HEK293 (cell line): ENCODE measurements at regions not wholly inside any gene's neighbourhood (a gene's known extent, or its start where the extent isn't known, plus 50 kb on each side); places are given as distances from the start of the nearest gene placed in this dataset.

Experiments used
- CTCF ChIA-PET: fragments of 350-600 bp; formaldehyde crosslinking; extraction: SDS; loops from one replicate; lab custom pipeline; 2021; ENCODE audit warnings: antibody characterized with exemption; lab: Yijun Ruan, JAX
- POLR2A ChIA-PET: fragments of 300-600 bp; formaldehyde crosslinking; extraction: SDS; loops from one replicate; lab custom pipeline; 2020; ENCODE audit warnings: antibody characterized with exemption, inconsistent platforms; lab: Yijun Ruan, JAX
- H3K27ac ChIP-seq: fragments of 200-500 bp; sonication (Bioruptor generic); 2 replicates; pipeline ENCODE4 v1.5.1; 2014; ENCODE audit warnings: low read depth, low read length, control low read depth, inconsistent platforms; ENCODE audit errors: extremely low read depth
- H3K36me3 ChIP-seq, 2 experiments: fragments of 200-500 bp in 1 of 2; sonication (Bioruptor generic) in 1 of 2; 1 replicate in 1 of 2; 2 replicates in 1 of 2; pipeline ENCODE4 v1.5.1; 2014 to 2017; ENCODE audit warnings: inconsistent platforms in 2 of 2, low read length in 2 of 2; ENCODE audit not compliant: control insufficient read depth in 2 of 2, insufficient read depth in 1 of 2
- H3K4me1 ChIP-seq: fragments of 200-500 bp; sonication (Bioruptor generic); 2 replicates; pipeline ENCODE4 v1.5.1; 2014; ENCODE audit warnings: mild to moderate bottlenecking, low read length, inconsistent platforms; ENCODE audit not compliant: control insufficient read depth, insufficient read depth
- H3K4me3 ChIP-seq: 2 replicates; pipeline ENCODE4 v1.5.1; 2011; ENCODE audit warnings: low read depth, mild to moderate bottlenecking, control low read depth, low read length, moderate library complexity
- H3K9me3 ChIP-seq: fragments of 200-500 bp; sonication (Bioruptor generic); 2 replicates; pipeline ENCODE4 v1.5.1; 2014; ENCODE audit warnings: low read depth, low read length, inconsistent platforms; ENCODE audit not compliant: control insufficient read depth, insufficient read depth
- EGR2 ChIP-seq: fragments of 450-650 bp; formaldehyde crosslinking; IDR thresholded peaks from 2 replicates; pipeline ENCODE4 v1.5.1; 2016; ENCODE audit warnings: low read depth, missing biosample characterization, missing genetic modification characterization
- MEIS1 ChIP-seq: sonication (generic); formaldehyde crosslinking; IDR thresholded peaks from 2 replicates; pipeline ENCODE4 v1.8.1; 2022; ENCODE audit warnings: missing genetic modification reagents, mild to moderate bottlenecking, borderline replicate concordance
- OVOL3 ChIP-seq: fragments of 450-650 bp; formaldehyde crosslinking; IDR thresholded peaks from 2 replicates; pipeline ENCODE4 v1.5.1; 2016; ENCODE audit warnings: missing biosample characterization, missing genetic modification characterization
- ZFP41 ChIP-seq: fragments of 450-650 bp; formaldehyde crosslinking; IDR thresholded peaks from 2 replicates; pipeline ENCODE4 v1.5.1; 2016; ENCODE audit warnings: missing biosample characterization, missing genetic modification characterization, borderline replicate concordance
- ZNF10 ChIP-seq: fragments of 450-650 bp; formaldehyde crosslinking; IDR thresholded peaks from 2 replicates; pipeline ENCODE4 v1.5.1; 2017; ENCODE audit warnings: missing biosample characterization, missing genetic modification characterization
- ZNF114 ChIP-seq: fragments of 450-650 bp; formaldehyde crosslinking; IDR thresholded peaks from 2 replicates; pipeline ENCODE4 v1.5.0; 2017; ENCODE audit warnings: missing biosample characterization, missing genetic modification characterization
- ZNF146 ChIP-seq: fragments of 450-650 bp; formaldehyde crosslinking; IDR thresholded peaks from 2 replicates; pipeline ENCODE4 v1.5.1; 2016; ENCODE audit warnings: missing biosample characterization, missing genetic modification characterization
- ZNF19 ChIP-seq: fragments of 450-650 bp; formaldehyde crosslinking; IDR thresholded peaks from 2 replicates; pipeline ENCODE4; 2016; ENCODE audit warnings: missing biosample characterization, missing genetic modification characterization, low read depth
- ZNF23 ChIP-seq: fragments of 450-650 bp; formaldehyde crosslinking; IDR thresholded peaks from 2 replicates; pipeline ENCODE4 v1.5.1; 2016; ENCODE audit warnings: missing biosample characterization, missing genetic modification characterization, borderline replicate concordance
- ZNF24 ChIP-seq: fragments of 450-650 bp; formaldehyde crosslinking; IDR thresholded peaks from 2 replicates; pipeline ENCODE4 v1.5.1; 2016; ENCODE audit warnings: missing biosample characterization, missing genetic modification characterization
- ZNF488 ChIP-seq: fragments of 450-650 bp; formaldehyde crosslinking; IDR thresholded peaks from 2 replicates; pipeline ENCODE4 v1.5.1; 2016; ENCODE audit warnings: missing biosample characterization, missing genetic modification characterization
- ZNF530 ChIP-seq: fragments of 450-650 bp; formaldehyde crosslinking; IDR thresholded peaks from 2 replicates; pipeline ENCODE4 v1.5.1; 2016; ENCODE audit warnings: low read depth, missing biosample characterization, missing genetic modification characterization
- ZNF549 ChIP-seq: fragments of 450-650 bp; IDR thresholded peaks from 2 replicates; pipeline ENCODE4 v1.5.1; 2018; ENCODE audit warnings: missing biosample characterization, missing genetic modification characterization, mild to moderate bottlenecking, inconsistent platforms, moderate library complexity
- ZNF596 ChIP-seq: fragments of 450-650 bp; IDR thresholded peaks from 2 replicates; pipeline ENCODE4 v1.5.0; 2018; ENCODE audit warnings: missing biosample characterization, mild to moderate bottlenecking, missing genetic modification characterization, moderate library complexity
- ZNF623 ChIP-seq: fragments of 450-650 bp; formaldehyde crosslinking; IDR thresholded peaks from 2 replicates; pipeline ENCODE4 v1.5.1; 2016; ENCODE audit warnings: missing biosample characterization, missing genetic modification characterization
- ZNF707 ChIP-seq: fragments of 450-650 bp; formaldehyde crosslinking; IDR thresholded peaks from 2 replicates; pipeline ENCODE4 v1.5.1; 2016; ENCODE audit warnings: missing biosample characterization, missing genetic modification characterization
- TF ChIP-seq, protein P1 (sequence below): fragments of 450-650 bp; formaldehyde crosslinking; IDR thresholded peaks from 2 replicates; pipeline ENCODE4 v1.5.1; 2017; ENCODE audit warnings: missing biosample characterization, mild to moderate bottlenecking, missing genetic modification characterization, moderate library complexity
- TF ChIP-seq, protein P2 (sequence below): fragments of 450-650 bp; formaldehyde crosslinking; IDR thresholded peaks from 2 replicates; pipeline ENCODE4 v1.5.1; 2017; ENCODE audit warnings: missing biosample characterization, missing genetic modification characterization
- TF ChIP-seq, protein P3 (sequence below): fragments of 450-650 bp; formaldehyde crosslinking; IDR thresholded peaks from 2 replicates; pipeline ENCODE4; 2016; ENCODE audit warnings: missing biosample characterization, missing genetic modification characterization
- TF ChIP-seq, protein P4 (sequence below): fragments of 450-650 bp; formaldehyde crosslinking; IDR thresholded peaks from 2 replicates; pipeline ENCODE4 v1.5.1; 2016; ENCODE audit warnings: missing biosample characterization, missing genetic modification characterization

DNA sequence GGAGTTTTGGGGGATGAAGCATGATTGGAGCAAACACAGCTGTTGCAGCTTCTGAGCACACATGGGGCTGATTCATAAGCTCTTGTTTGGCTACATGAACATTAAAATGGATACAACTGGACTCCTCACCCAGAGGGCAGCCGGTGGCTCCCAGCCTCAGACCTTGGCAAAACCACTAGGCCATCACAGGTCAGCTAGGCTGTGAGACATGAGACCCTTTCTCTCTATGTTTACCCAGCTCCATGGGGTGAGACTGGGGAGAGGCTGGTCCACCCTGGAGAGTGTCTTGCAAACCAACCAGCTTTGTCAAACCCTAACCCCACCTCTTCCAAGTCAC, 388.7 kb downstream of the PTPRU start:
- Histone ChIP-seq H3K9me3 (no peaks in the 10 kb centered on the region), H3K4me3 (no peak overlapping the region), H3K4me1 (no peaks in the 10 kb centered on the region), H3K36me3 (no peaks in the 10 kb centered on the region), H3K27ac (no peak overlapping the region)
- POLR2A ChIA-PET: no interaction called here
- no peak for TF ChIP-seq ZNF10 (tag by site-specific recombination)
- no peak for TF ChIP-seq ZNF19 (tag by site-specific recombination)
- TF ChIP-seq ZNF623 (tag by site-specific recombination): no peak
- no peak for TF ChIP-seq ZNF488 (tag by site-specific recombination)
- TF ChIP-seq ZNF707: no peak
- no peak for TF ChIP-seq ZFP41 (tag by site-specific recombination)
- no peak for TF ChIP-seq MEIS1
- TF ChIP-seq, protein P1, sequence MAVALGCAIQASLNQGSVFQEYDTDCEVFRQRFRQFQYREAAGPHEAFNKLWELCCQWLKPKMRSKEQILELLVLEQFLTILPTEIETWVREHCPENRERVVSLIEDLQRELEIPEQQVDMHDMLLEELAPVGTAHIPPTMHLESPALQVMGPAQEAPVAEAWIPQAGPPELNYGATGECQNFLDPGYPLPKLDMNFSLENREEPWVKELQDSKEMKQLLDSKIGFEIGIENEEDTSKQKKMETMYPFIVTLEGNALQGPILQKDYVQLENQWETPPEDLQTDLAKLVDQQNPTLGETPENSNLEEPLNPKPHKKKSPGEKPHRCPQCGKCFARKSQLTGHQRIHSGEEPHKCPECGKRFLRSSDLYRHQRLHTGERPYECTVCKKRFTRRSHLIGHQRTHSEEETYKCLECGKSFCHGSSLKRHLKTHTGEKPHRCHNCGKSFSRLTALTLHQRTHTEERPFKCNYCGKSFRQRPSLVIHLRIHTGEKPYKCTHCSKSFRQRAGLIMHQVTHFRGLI (tag by site-specific recombination): no peak
- TF ChIP-seq ZNF24 (tag by site-specific recombination): no peak
- no peak for TF ChIP-seq ZNF23 (tag by site-specific recombination)
- TF ChIP-seq ZNF549 (tag by site-specific recombination): no peak
- TF ChIP-seq, protein P2, sequence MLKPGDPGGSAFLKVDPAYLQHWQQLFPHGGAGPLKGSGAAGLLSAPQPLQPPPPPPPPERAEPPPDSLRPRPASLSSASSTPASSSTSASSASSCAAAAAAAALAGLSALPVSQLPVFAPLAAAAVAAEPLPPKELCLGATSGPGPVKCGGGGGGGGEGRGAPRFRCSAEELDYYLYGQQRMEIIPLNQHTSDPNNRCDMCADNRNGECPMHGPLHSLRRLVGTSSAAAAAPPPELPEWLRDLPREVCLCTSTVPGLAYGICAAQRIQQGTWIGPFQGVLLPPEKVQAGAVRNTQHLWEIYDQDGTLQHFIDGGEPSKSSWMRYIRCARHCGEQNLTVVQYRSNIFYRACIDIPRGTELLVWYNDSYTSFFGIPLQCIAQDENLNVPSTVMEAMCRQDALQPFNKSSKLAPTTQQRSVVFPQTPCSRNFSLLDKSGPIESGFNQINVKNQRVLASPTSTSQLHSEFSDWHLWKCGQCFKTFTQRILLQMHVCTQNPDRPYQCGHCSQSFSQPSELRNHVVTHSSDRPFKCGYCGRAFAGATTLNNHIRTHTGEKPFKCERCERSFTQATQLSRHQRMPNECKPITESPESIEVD (tag by site-specific recombination): no peak
- no peak for TF ChIP-seq ZNF146 (tag by site-specific recombination)
- TF ChIP-seq EGR2 (tag by site-specific recombination): no peak
- TF ChIP-seq OVOL3 (tag by site-specific recombination): no peak
- TF ChIP-seq, protein P3, sequence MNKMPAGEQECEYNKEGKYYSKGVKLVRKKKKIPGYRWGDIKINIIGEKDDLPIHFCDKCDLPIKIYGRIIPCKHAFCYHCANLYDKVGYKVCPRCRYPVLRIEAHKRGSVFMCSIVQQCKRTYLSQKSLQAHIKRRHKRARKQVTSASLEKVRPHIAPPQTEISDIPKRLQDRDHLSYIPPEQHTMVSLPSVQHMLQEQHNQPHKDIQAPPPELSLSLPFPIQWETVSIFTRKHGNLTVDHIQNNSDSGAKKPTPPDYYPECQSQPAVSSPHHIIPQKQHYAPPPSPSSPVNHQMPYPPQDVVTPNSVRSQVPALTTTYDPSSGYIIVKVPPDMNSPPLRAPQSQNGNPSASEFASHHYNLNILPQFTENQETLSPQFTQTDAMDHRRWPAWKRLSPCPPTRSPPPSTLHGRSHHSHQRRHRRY: no peak
- no peak for TF ChIP-seq ZNF530 (tag by site-specific recombination)
- CTCF ChIA-PET: interaction anchor here (0.6 kb wide), 1 partner anchor 21 kb away, joined by 3 read pairs; no protein-coding TSS in a partner anchor

DNA sequence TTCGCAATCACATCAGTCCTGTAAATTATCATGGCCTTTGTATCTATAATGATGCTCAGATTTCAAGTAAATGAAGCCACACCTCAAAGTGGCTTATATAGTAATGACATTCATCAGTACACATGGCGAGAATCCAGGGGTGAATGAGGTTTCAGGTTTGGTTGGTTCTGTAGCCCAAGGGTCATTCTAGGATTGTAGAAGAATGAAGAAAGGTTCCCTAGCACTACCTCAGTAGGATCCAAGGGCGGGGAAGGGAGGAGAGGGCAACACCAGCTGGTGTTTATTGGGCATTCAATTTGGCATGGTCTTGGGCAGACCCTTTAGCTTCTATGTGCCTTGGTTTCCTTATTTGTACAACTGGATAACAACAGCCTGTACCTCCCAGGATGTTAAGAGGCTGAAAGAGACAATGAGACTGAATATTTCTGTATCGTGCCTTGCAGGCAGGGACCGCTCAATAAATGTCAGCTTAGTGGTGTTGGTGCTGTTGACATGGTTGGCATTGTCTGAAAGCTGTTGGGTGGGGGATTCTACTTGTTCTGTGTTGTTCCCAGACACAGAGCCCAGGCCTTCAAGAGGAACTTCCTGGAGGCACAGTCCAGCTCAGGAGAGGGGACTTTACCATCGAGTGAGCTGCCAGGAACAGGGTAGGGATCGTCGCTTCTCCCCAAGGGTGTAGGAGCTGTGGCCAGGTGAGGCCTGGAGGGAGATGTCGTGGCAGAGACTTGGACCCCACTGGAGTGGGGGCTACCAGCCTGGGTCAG, 388.2 kb downstream of the PTPRU start:
- no peaks in the 10 kb centered on the region for H3K9me3 ChIP-seq
- no peaks in the 10 kb centered on the region for H3K4me1 ChIP-seq
- H3K36me3 ChIP-seq: no peaks in the 10 kb centered on the region
- ChIA-PET POLR2A (no interaction called here), CTCF (interaction anchor here (0.6 kb wide), 1 partner anchor 22 kb away, joined by 3 read pairs; no protein-coding TSS in a partner anchor)
- no peak overlapping the region for H3K27ac ChIP-seq
- TF ChIP-seq ZNF596 (tag by site-specific recombination): no peak
- TF ChIP-seq, protein P4, sequence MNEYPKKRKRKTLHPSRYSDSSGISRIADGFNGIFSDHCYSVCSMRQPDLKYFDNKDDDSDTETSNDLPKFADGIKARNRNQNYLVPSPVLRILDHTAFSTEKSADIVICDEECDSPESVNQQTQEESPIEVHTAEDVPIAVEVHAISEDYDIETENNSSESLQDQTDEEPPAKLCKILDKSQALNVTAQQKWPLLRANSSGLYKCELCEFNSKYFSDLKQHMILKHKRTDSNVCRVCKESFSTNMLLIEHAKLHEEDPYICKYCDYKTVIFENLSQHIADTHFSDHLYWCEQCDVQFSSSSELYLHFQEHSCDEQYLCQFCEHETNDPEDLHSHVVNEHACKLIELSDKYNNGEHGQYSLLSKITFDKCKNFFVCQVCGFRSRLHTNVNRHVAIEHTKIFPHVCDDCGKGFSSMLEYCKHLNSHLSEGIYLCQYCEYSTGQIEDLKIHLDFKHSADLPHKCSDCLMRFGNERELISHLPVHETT: no peak
- TF ChIP-seq ZNF114 (tag by site-specific recombination): no peak
- no peak overlapping the region for H3K4me3 ChIP-seq
